SK-N-SH (cell line): ENCODE measurements at regions not wholly inside any gene's neighbourhood (a gene's known extent, or its start where the extent isn't known, plus 50 kb on each side); places are given as distances from the start of the nearest gene placed in this dataset.

Source experiments
- CTCF ChIA-PET: fragments of 300-600, 350-600 bp; formaldehyde crosslinking; extraction: SDS; loops from one replicate; lab custom pipeline; 2021; lab: Yijun Ruan, JAX
- POLR2A ChIA-PET: fragments of 350-600 bp; sonication (Branson Sonifier 250); formaldehyde crosslinking; extraction: SDS; loops from one replicate; lab custom pipeline; 2020; ENCODE audit warnings: antibody characterized with exemption, inconsistent platforms; lab: Yijun Ruan, JAX
- DNase-seq: peaks from one replicate; pipeline ENCODE4 v3.0.0; 2012
- H2AFZ ChIP-seq: fragments of 200-600 bp; sonication (generic); 2 replicates; pipeline ENCODE4 v1.8.1; 2016; ENCODE audit warnings: antibody characterized with exemption, mild to moderate bottlenecking, low read depth
- H3F3A ChIP-seq: fragments of 200-600 bp; sonication (generic); replicated peaks from 2 replicates; pipeline ENCODE3; 2016; ENCODE audit warnings: antibody characterized with exemption, mild to moderate bottlenecking; ENCODE audit not compliant: insufficient read depth
- H3K27ac ChIP-seq, 2 experiments: fragments of 200-500 bp in 1 of 2; fragments of 200-600 bp in 1 of 2; sonication (Bioruptor generic) in 1 of 2; sonication (generic), shearing (Covaris generic) in 1 of 2; 2 replicates each; pipeline versions ENCODE4 v1.5.1 to v1.6.1; 2014 to 2016; ENCODE audit warnings: low read depth in 2 of 2, inconsistent platforms in 1 of 2, low read length in 1 of 2, mild to moderate bottlenecking in 1 of 2, mixed read lengths in 1 of 2
- H3K27me3 ChIP-seq: fragments of 200-600 bp; sonication (generic), shearing (Covaris generic); 2 replicates; pipeline ENCODE4 v1.6.1; 2016; ENCODE audit warnings: mixed run types; ENCODE audit not compliant: insufficient read depth
- H3K36me3 ChIP-seq, 2 experiments: fragments of 200-500 bp in 1 of 2; fragments of 200-600 bp in 1 of 2; sonication (Bioruptor generic) in 1 of 2; sonication (generic) in 1 of 2; replicated peaks in 1 of 2; 2 replicates each; pipeline versions ENCODE3 to v1.5.1; 2014 to 2016; ENCODE audit warnings: low read length in 1 of 2, mild to moderate bottlenecking in 1 of 2; ENCODE audit not compliant: insufficient read depth in 2 of 2, control insufficient read depth in 1 of 2
- H3K4me1 ChIP-seq, 2 experiments: fragments of 200-500 bp in 1 of 2; fragments of 200-600 bp in 1 of 2; sonication (Bioruptor generic) in 1 of 2; sonication (generic), shearing (Covaris generic) in 1 of 2; 2 replicates each; pipeline versions ENCODE4 v1.5.1 to v1.6.1; 2014 to 2016; ENCODE audit warnings: low read depth in 1 of 2, low read length in 1 of 2, mixed run types in 1 of 2; ENCODE audit not compliant: insufficient read depth in 2 of 2, control insufficient read depth in 1 of 2
- H3K4me2 ChIP-seq: fragments of 200-600 bp; sonication (generic), shearing (Covaris generic); 2 replicates; pipeline ENCODE4 v1.6.1; 2017; ENCODE audit warnings: mixed run types
- H3K4me3 ChIP-seq, 2 experiments: fragments of 200-500 bp in 1 of 2; fragments of 200-600 bp in 1 of 2; sonication (Bioruptor generic) in 1 of 2; sonication (generic), shearing (Covaris generic) in 1 of 2; 2 replicates each; pipeline versions ENCODE4 v1.5.1 to v1.8.1; 2014 to 2016; ENCODE audit warnings: low read depth in 2 of 2, inconsistent platforms in 1 of 2, low read length in 1 of 2, mild to moderate bottlenecking in 1 of 2, mixed read lengths in 1 of 2, moderate library complexity in 1 of 2
- H3K79me2 ChIP-seq: fragments of 200-600 bp; sonication (generic); 2 replicates; pipeline ENCODE4 v1.8.1; 2017; ENCODE audit warnings: mild to moderate bottlenecking; ENCODE audit not compliant: insufficient read depth
- H3K9ac ChIP-seq: fragments of 200-600 bp; sonication (generic); 2 replicates; pipeline ENCODE4 v1.6.1; 2017; ENCODE audit warnings: mixed run types
- H3K9me2 ChIP-seq: fragments of 200-600 bp; sonication (generic); 2 replicates; pipeline ENCODE4 v1.6.1; 2017; ENCODE audit warnings: mixed run types
- H3K9me3 ChIP-seq: fragments of 200-600 bp; sonication (generic); 2 replicates; pipeline ENCODE4 v1.6.1; 2017; ENCODE audit warnings: mixed run types, mild to moderate bottlenecking, moderate library complexity
- H4K20me1 ChIP-seq: fragments of 200-600 bp; sonication (generic); 2 replicates; pipeline ENCODE4 v1.6.1; 2017; ENCODE audit warnings: mild to moderate bottlenecking, mixed run types; ENCODE audit not compliant: insufficient read depth
- EP300 ChIP-seq, 2 experiments: IDR thresholded peaks; 2 replicates each; pipeline versions ENCODE4 v1.4.0 to v1.6.1; 2012; ENCODE audit warnings: borderline replicate concordance in 1 of 2, low read depth in 1 of 2, low read length in 1 of 2
- EZH2phosphoT487 ChIP-seq: fragments of 200-600 bp; sonication (generic); IDR thresholded peaks from 2 replicates; pipeline ENCODE4 v1.6.1; 2017; ENCODE audit warnings: low read depth, mixed run types, mild to moderate bottlenecking, antibody characterized with exemption, moderate library complexity, borderline replicate concordance
- MEF2A ChIP-seq: IDR thresholded peaks from 2 replicates; pipeline ENCODE4 v1.4.0; 2012; ENCODE audit warnings: low read depth, borderline replicate concordance
- MXI1 ChIP-seq: IDR thresholded peaks from 2 replicates; pipeline ENCODE4 v1.6.1; 2012; ENCODE audit warnings: mild to moderate bottlenecking, low read depth, low read length, improper control_type of control experiment
- NFIC ChIP-seq: IDR thresholded peaks from 2 replicates; pipeline ENCODE4 v1.4.0; 2012; ENCODE audit warnings: borderline replicate concordance
- POLR2AphosphoS5 ChIP-seq: IDR thresholded peaks from 2 replicates; pipeline ENCODE4 v1.6.1; 2012; ENCODE audit warnings: low read depth, low read length
- RAD21 ChIP-seq: IDR thresholded peaks from 2 replicates; pipeline ENCODE4 v1.6.1; 2012; ENCODE audit warnings: mild to moderate bottlenecking, low read length
- RCOR1 ChIP-seq: fragments of 150-350 bp; IDR thresholded peaks from 2 replicates; pipeline ENCODE4 v1.6.1; 2017; ENCODE audit warnings: antibody characterized with exemption, low read length
- SIN3A ChIP-seq: IDR thresholded peaks from 2 replicates; pipeline ENCODE4 v1.6.1; 2012; ENCODE audit warnings: low read depth, mild to moderate bottlenecking, low read length, moderate library complexity, borderline replicate concordance
- SMC3 ChIP-seq: IDR thresholded peaks from 2 replicates; pipeline ENCODE4 v1.6.1; 2012; ENCODE audit warnings: low read depth, low read length, improper control_type of control experiment
- TAF1 ChIP-seq: IDR thresholded peaks from 2 replicates; pipeline ENCODE4 v1.6.1; 2012; ENCODE audit warnings: low read depth, mild to moderate bottlenecking, low read length, moderate library complexity, borderline replicate concordance
- TCF12 ChIP-seq: IDR thresholded peaks from 2 replicates; pipeline ENCODE4 v1.4.0; 2012
- WGBS: methylation state at CpG from one replicate; pipeline ENCODE4 v1.1.6; 2017; ENCODE audit warnings: low lambda C conversion rate; 5-methylcytosine and 5-hydroxymethylcytosine counted together
- TF ChIP-seq, protein P1 (sequence below): fragments of 200-600 bp; sonication (generic); IDR thresholded peaks from 2 replicates; pipeline ENCODE4 v1.6.1; 2017; ENCODE audit warnings: antibody characterized with exemption, mild to moderate bottlenecking, moderate library complexity
- TF ChIP-seq, protein P2 (sequence below): IDR thresholded peaks from 2 replicates; pipeline ENCODE4 v1.4.0; 2012; ENCODE audit warnings: low read depth, borderline replicate concordance
- TF ChIP-seq, protein P3 (sequence below): fragments of 150-350 bp; IDR thresholded peaks from 2 replicates; pipeline ENCODE4 v1.6.1; 2016; ENCODE audit warnings: mild to moderate bottlenecking, low read depth, low read length

GRCh38 chr6:53728570-53729194 is 63.1 kb upstream of the KLHL31 start:
- peak; percentile 54 for DNase-seq
- Histone ChIP-seq H3F3A (no peaks in the 10 kb centered on the region), H3K4me1 (no peaks in the 10 kb centered on the region), H3K9me3 (no peaks in the 10 kb centered on the region), H4K20me1 (no peaks in the 10 kb centered on the region), H3K79me2 (no peaks in the 10 kb centered on the region), H3K9me2 (no peaks in the 10 kb centered on the region), H3K36me3 (no peaks in the 10 kb centered on the region), H2AFZ (peak overlapping the region; percentile 47), H3K4me3 (no peak overlapping the region; a peak in 1 of 4 replicates), H3K4me2 (0 out of 2 replicates have a peak overlapping the region, but pooled peaks have one; percentile 47), H3K27ac (no peak overlapping the region), H3K9ac (no peak overlapping the region), H3K27me3 (no peaks in the 10 kb centered on the region; the same call in 1 of the 2 replicates)
- ChIA-PET CTCF (interaction anchor here (0.5 to 10.5 kb wide), 58 partner anchors 8 to 712 kb away, joined by 3 to 159 read pairs (median 4); partner anchors contain the start of gene GCLC), POLR2A (no interaction called here)
- WGBS: 18% methylated on average over 9 of the region's 9 CpGs
- no peak for TF ChIP-seq SIN3A
- no peak for TF ChIP-seq TCF12
- TF ChIP-seq EP300 (IDR thresholded peaks at IDR 0.05; ENCODE audit: borderline replicate concordance in 1 of 2, low read depth in 1 of 2, low read length in 1 of 2): no peak
- no peak for TF ChIP-seq NFIC
- no peak for TF ChIP-seq EZH2phosphoT487
- TF ChIP-seq SMC3: peak; percentile 34; the same call in 1 of the 2 replicates
- TF ChIP-seq, protein P1, sequence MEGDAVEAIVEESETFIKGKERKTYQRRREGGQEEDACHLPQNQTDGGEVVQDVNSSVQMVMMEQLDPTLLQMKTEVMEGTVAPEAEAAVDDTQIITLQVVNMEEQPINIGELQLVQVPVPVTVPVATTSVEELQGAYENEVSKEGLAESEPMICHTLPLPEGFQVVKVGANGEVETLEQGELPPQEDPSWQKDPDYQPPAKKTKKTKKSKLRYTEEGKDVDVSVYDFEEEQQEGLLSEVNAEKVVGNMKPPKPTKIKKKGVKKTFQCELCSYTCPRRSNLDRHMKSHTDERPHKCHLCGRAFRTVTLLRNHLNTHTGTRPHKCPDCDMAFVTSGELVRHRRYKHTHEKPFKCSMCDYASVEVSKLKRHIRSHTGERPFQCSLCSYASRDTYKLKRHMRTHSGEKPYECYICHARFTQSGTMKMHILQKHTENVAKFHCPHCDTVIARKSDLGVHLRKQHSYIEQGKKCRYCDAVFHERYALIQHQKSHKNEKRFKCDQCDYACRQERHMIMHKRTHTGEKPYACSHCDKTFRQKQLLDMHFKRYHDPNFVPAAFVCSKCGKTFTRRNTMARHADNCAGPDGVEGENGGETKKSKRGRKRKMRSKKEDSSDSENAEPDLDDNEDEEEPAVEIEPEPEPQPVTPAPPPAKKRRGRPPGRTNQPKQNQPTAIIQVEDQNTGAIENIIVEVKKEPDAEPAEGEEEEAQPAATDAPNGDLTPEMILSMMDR: peak; percentile 97
- TF ChIP-seq TAF1: no peak
- peak; percentile 66 for TF ChIP-seq RAD21

GRCh38 chr6:53727748-53728147 is 62.2 kb upstream of the KLHL31 start:
- Histone ChIP-seq H3K79me2 (no peaks in the 10 kb centered on the region), H3K4me2 (no peak overlapping the region), H3K27me3 (peaks cover 9% of the 10 kb centered on the region; the same call in 1 of the 2 replicates), H3K9ac (no peak overlapping the region), H3K4me1 (no peaks in the 10 kb centered on the region), H4K20me1 (no peaks in the 10 kb centered on the region), H3F3A (no peaks in the 10 kb centered on the region), H3K36me3 (no peaks in the 10 kb centered on the region), H3K9me3 (no peaks in the 10 kb centered on the region), H2AFZ (no peak overlapping the region), H3K9me2 (no peaks in the 10 kb centered on the region), H3K27ac (no peak overlapping the region), H3K4me3 (no peak overlapping the region)
- 31% methylated on average over 5 of the region's 5 CpGs for WGBS
- no peak for DNase-seq
- ChIA-PET CTCF (interaction anchor here (0.8 to 10.5 kb wide), 38 partner anchors 9 to 713 kb away, joined by 3 to 159 read pairs (median 5); partner anchors contain the start of genes GCLC and LRRC1), POLR2A (no interaction called here)
- no peak for TF ChIP-seq MXI1
- TF ChIP-seq, protein P1: no peak
- no peak for TF ChIP-seq MEF2A
- TF ChIP-seq, protein P2, sequence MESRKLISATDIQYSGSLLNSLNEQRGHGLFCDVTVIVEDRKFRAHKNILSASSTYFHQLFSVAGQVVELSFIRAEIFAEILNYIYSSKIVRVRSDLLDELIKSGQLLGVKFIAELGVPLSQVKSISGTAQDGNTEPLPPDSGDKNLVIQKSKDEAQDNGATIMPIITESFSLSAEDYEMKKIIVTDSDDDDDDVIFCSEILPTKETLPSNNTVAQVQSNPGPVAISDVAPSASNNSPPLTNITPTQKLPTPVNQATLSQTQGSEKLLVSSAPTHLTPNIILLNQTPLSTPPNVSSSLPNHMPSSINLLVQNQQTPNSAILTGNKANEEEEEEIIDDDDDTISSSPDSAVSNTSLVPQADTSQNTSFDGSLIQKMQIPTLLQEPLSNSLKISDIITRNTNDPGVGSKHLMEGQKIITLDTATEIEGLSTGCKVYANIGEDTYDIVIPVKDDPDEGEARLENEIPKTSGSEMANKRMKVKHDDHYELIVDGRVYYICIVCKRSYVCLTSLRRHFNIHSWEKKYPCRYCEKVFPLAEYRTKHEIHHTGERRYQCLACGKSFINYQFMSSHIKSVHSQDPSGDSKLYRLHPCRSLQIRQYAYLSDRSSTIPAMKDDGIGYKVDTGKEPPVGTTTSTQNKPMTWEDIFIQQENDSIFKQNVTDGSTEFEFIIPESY: no peak
- TF ChIP-seq POLR2AphosphoS5: no peak
- TF ChIP-seq RCOR1: no peak
- TF ChIP-seq, protein P3, sequence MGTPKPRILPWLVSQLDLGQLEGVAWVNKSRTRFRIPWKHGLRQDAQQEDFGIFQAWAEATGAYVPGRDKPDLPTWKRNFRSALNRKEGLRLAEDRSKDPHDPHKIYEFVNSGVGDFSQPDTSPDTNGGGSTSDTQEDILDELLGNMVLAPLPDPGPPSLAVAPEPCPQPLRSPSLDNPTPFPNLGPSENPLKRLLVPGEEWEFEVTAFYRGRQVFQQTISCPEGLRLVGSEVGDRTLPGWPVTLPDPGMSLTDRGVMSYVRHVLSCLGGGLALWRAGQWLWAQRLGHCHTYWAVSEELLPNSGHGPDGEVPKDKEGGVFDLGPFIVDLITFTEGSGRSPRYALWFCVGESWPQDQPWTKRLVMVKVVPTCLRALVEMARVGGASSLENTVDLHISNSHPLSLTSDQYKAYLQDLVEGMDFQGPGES: no peak
